Activated CD4-positive, alpha-beta T cell treated with anti-CD3 and anti-CD28 coated beads, Interleukin-2, amount 10 ng/mL, durations not matched to agents 24 days and 14 days (primary cell): ENCODE measurements at regions not wholly inside any gene's neighbourhood (a gene's known extent, or its start where the extent isn't known, plus 50 kb on each side); places are given as distances from the start of the nearest gene placed in this dataset.

Experiments
- DNase-seq: peaks from one replicate; pipeline ENCODE4 v3.0.0; 2022
- H3K27ac Mint-ChIP-seq: one replicate; pipeline ENCODE4 v1.8.0; 2022; ENCODE audit warnings: mild to moderate bottlenecking, mixed read lengths
- H3K27me3 Mint-ChIP-seq: one replicate; pipeline ENCODE4 v1.8.0; 2022; ENCODE audit warnings: mixed read lengths
- H3K36me3 Mint-ChIP-seq: one replicate; pipeline ENCODE4 v1.8.0; 2022; ENCODE audit warnings: low read depth, mild to moderate bottlenecking, mixed read lengths
- H3K4me1 Mint-ChIP-seq: one replicate; pipeline ENCODE4 v1.8.0; 2021; ENCODE audit warnings: mixed read lengths
- H3K4me3 Mint-ChIP-seq: one replicate; pipeline ENCODE4 v1.8.0; 2022; ENCODE audit warnings: mild to moderate bottlenecking, moderate library complexity, mixed read lengths
- H3K9me3 Mint-ChIP-seq: one replicate; pipeline ENCODE4 v1.8.0; 2021; ENCODE audit warnings: mixed read lengths
- intact Hi-C: fragments of 100-400 bp; cut with micrococcal nuclease; formaldehyde crosslinking; loops from one replicate; pipeline ENCODE4 v1.15.1; 2023

- Mint-ChIP-seq H3K36me3 (no peaks in the 10 kb centered on the region), H3K4me3 (no peak overlapping the region), H3K27ac (no peak overlapping the region), H3K27me3 (peaks cover 26% of the 10 kb centered on the region), H3K9me3 (no peaks in the 10 kb centered on the region), H3K4me1 (no peaks in the 10 kb centered on the region)
- DNase-seq = no peak
- intact Hi-C loops = no loop called here
Measured at GRCh38 chr1:50358962-50359361, 64.3 kb downstream of the DMRTA2 start.

- Mint-ChIP-seq H3K27ac (no peak overlapping the region), H3K4me3 (no peak overlapping the region)
Measured at GRCh38 chr1:50357186-50357585, 66.1 kb downstream of the DMRTA2 start.

GRCh38 chr1:50354813-50355212 is 68.4 kb downstream of the DMRTA2 start:
- H3K27me3 Mint-ChIP-seq = peaks cover 2% of the 10 kb centered on the region
- H3K27ac Mint-ChIP-seq = no peak overlapping the region
- no peak overlapping the region for H3K4me3 Mint-ChIP-seq
- no peaks in the 10 kb centered on the region for H3K9me3 Mint-ChIP-seq
- no peak for DNase-seq
- no peaks in the 10 kb centered on the region for H3K4me1 Mint-ChIP-seq
- H3K36me3 Mint-ChIP-seq = no peaks in the 10 kb centered on the region
- intact Hi-C loops = no loop called here

More at GRCh38 chr1:50357186-50357585, 66.1 kb downstream of the DMRTA2 start:
- intact Hi-C loops = no loop called here
- no peaks in the 10 kb centered on the region for H3K4me1 Mint-ChIP-seq
- no peak for DNase-seq
- no peaks in the 10 kb centered on the region for H3K9me3 Mint-ChIP-seq
- H3K27me3 Mint-ChIP-seq = peaks cover 12% of the 10 kb centered on the region
- no peaks in the 10 kb centered on the region for H3K36me3 Mint-ChIP-seq

GRCh38 chr1:50352428-50352827 is 70.8 kb downstream of the DMRTA2 start:
- H3K27me3 Mint-ChIP-seq = peaks cover 3% of the 10 kb centered on the region
- H3K9me3 Mint-ChIP-seq = no peaks in the 10 kb centered on the region
- no peak overlapping the region for H3K4me3 Mint-ChIP-seq
- H3K36me3 Mint-ChIP-seq = no peaks in the 10 kb centered on the region
- no peaks in the 10 kb centered on the region for H3K4me1 Mint-ChIP-seq
- DNase-seq = no peak
- intact Hi-C loops = no loop called here
- no peak overlapping the region for H3K27ac Mint-ChIP-seq

GRCh38 chr1:50350868-50351267 is 72.4 kb downstream of the DMRTA2 start:
- Mint-ChIP-seq H3K9me3 (no peaks in the 10 kb centered on the region), H3K27me3 (peaks cover 1% of the 10 kb centered on the region), H3K36me3 (no peaks in the 10 kb centered on the region), H3K4me3 (no peak overlapping the region), H3K4me1 (no peaks in the 10 kb centered on the region), H3K27ac (no peak overlapping the region)
- no peak for DNase-seq
- intact Hi-C loops = no loop called here

- intact Hi-C loops = no loop called here
- Mint-ChIP-seq H3K4me3 (no peak overlapping the region), H3K9me3 (no peaks in the 10 kb centered on the region)
Measured at GRCh38 chr1:50350421-50350820, 72.8 kb downstream of the DMRTA2 start.

GRCh38 chr1:50349242-50349565 is 74.0 kb downstream of the DMRTA2 start:
- no peak for DNase-seq
- intact Hi-C loops = no loop called here
- no peaks in the 10 kb centered on the region for H3K36me3 Mint-ChIP-seq
- H3K9me3 Mint-ChIP-seq = no peaks in the 10 kb centered on the region
- H3K4me3 Mint-ChIP-seq = no peak overlapping the region
- H3K27me3 Mint-ChIP-seq = peaks cover 1% of the 10 kb centered on the region
- H3K4me1 Mint-ChIP-seq = no peaks in the 10 kb centered on the region
- H3K27ac Mint-ChIP-seq = no peak overlapping the region

More at GRCh38 chr1:50350421-50350820, 72.8 kb downstream of the DMRTA2 start:
- H3K36me3 Mint-ChIP-seq = no peaks in the 10 kb centered on the region
- no peak for DNase-seq
- peaks cover 1% of the 10 kb centered on the region for H3K27me3 Mint-ChIP-seq
- no peak overlapping the region for H3K27ac Mint-ChIP-seq
- no peaks in the 10 kb centered on the region for H3K4me1 Mint-ChIP-seq

GRCh38 chr1:50348449-50349241 is 74.6 kb downstream of the DMRTA2 start:
- Mint-ChIP-seq H3K4me1 (no peaks in the 10 kb centered on the region), H3K36me3 (no peaks in the 10 kb centered on the region), H3K27ac (no peak overlapping the region), H3K9me3 (no peaks in the 10 kb centered on the region), H3K4me3 (no peak overlapping the region), H3K27me3 (peaks cover 1% of the 10 kb centered on the region)
- intact Hi-C loops = no loop called here
- peak; percentile 85 for DNase-seq

GRCh38 chr1:50347933-50348332 is 75.3 kb downstream of the DMRTA2 start:
- Mint-ChIP-seq H3K27me3 (peaks cover 1% of the 10 kb centered on the region), H3K4me3 (no peak overlapping the region), H3K27ac (no peak overlapping the region), H3K9me3 (no peaks in the 10 kb centered on the region), H3K4me1 (no peaks in the 10 kb centered on the region), H3K36me3 (no peaks in the 10 kb centered on the region)
- intact Hi-C loops = no loop called here
- DNase-seq = no peak

GRCh38 chr1:50346621-50347020 is 76.6 kb downstream of the DMRTA2 start:
- DNase-seq = no peak
- Mint-ChIP-seq H3K4me3 (no peak overlapping the region), H3K4me1 (no peaks in the 10 kb centered on the region), H3K27me3 (peaks cover 1% of the 10 kb centered on the region), H3K27ac (no peak overlapping the region), H3K36me3 (no peaks in the 10 kb centered on the region), H3K9me3 (no peaks in the 10 kb centered on the region)
- intact Hi-C loops = no loop called here

GRCh38 chr1:50343323-50343722 is 79.9 kb downstream of the DMRTA2 start:
- Mint-ChIP-seq H3K4me3 (no peak overlapping the region), H3K27ac (no peak overlapping the region)
- intact Hi-C loops = no loop called here

GRCh38 chr1:50342525-50342924 is 80.7 kb downstream of the DMRTA2 start:
- Mint-ChIP-seq H3K27me3 (peaks cover 5% of the 10 kb centered on the region), H3K4me3 (no peak overlapping the region), H3K4me1 (peaks cover 2% of the 10 kb centered on the region), H3K27ac (no peak overlapping the region), H3K36me3 (no peaks in the 10 kb centered on the region), H3K9me3 (no peaks in the 10 kb centered on the region)
- intact Hi-C loops = no loop called here
- DNase-seq = no peak

More at GRCh38 chr1:50343323-50343722, 79.9 kb downstream of the DMRTA2 start:
- Mint-ChIP-seq H3K36me3 (no peaks in the 10 kb centered on the region), H3K4me1 (peaks cover 2% of the 10 kb centered on the region), H3K9me3 (no peaks in the 10 kb centered on the region), H3K27me3 (peaks cover 3% of the 10 kb centered on the region)
- no peak for DNase-seq

- Mint-ChIP-seq H3K36me3 (no peaks in the 10 kb centered on the region), H3K27me3 (peaks cover 33% of the 10 kb centered on the region), H3K4me1 (peaks cover 4% of the 10 kb centered on the region), H3K4me3 (no peak overlapping the region), H3K9me3 (no peaks in the 10 kb centered on the region), H3K27ac (no peak overlapping the region)
- intact Hi-C loops = no loop called here
- DNase-seq = no peak
Measured at GRCh38 chr1:50335036-50335435, 88.2 kb downstream of the DMRTA2 start.

- peak overlapping the region; percentile 64 for H3K4me3 Mint-ChIP-seq
Measured at GRCh38 chr1:50333595-50333974, 89.7 kb downstream of the DMRTA2 start.

More at GRCh38 chr1:50333595-50333974, 89.7 kb downstream of the DMRTA2 start:
- H3K4me1 Mint-ChIP-seq = peaks cover 4% of the 10 kb centered on the region
- DNase-seq = peak; percentile 83
- no peak overlapping the region for H3K27ac Mint-ChIP-seq
- intact Hi-C loops = no loop called here
- H3K27me3 Mint-ChIP-seq = peaks cover 36% of the 10 kb centered on the region
- H3K9me3 Mint-ChIP-seq = no peaks in the 10 kb centered on the region
- H3K36me3 Mint-ChIP-seq = no peaks in the 10 kb centered on the region
